ENCODE measurements at regions not wholly inside any gene's neighbourhood (a gene's known extent, or its start where the extent isn't known, plus 50 kb on each side); places are given as distances from the start of the nearest gene placed in this dataset.
A peak's percentile ranks its signal among the peaks of the same experiment; 100 is the strongest.
"Not testable (repeated sequence)": the region's sequence is repeated elsewhere in the genome, so short reads cannot be mapped to it uniquely, and the experiment has no call there.

DNA sequence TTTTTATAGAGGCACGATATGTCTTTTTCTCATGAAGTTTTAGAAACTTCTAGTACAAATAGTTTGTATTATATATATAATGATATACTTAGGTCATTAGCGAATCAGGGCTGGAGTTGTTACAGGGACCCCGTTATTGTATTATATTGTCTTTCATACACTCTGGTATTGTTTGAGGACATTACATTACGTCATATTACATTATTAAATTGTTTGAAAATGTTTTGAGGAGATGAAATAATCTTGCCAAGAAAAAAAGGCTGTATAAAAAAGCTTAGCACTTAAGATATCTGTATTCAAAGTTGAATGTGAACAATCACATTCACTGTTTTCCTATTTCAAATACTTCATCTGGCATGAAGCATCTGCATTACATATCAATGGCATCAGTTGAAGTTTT lies 239.6 kb upstream of the ASCC3 start:
- DNase-seq (ENCODE audit: low read depth in 2 of 2) = no peak
- H3K4me3 ChIP-seq (replicated peaks in 1 of 2; ENCODE audit: low read depth in 2 of 2, low read length in 2 of 2) = no peak overlapping the region
- TF ChIP-seq, protein P1, sequence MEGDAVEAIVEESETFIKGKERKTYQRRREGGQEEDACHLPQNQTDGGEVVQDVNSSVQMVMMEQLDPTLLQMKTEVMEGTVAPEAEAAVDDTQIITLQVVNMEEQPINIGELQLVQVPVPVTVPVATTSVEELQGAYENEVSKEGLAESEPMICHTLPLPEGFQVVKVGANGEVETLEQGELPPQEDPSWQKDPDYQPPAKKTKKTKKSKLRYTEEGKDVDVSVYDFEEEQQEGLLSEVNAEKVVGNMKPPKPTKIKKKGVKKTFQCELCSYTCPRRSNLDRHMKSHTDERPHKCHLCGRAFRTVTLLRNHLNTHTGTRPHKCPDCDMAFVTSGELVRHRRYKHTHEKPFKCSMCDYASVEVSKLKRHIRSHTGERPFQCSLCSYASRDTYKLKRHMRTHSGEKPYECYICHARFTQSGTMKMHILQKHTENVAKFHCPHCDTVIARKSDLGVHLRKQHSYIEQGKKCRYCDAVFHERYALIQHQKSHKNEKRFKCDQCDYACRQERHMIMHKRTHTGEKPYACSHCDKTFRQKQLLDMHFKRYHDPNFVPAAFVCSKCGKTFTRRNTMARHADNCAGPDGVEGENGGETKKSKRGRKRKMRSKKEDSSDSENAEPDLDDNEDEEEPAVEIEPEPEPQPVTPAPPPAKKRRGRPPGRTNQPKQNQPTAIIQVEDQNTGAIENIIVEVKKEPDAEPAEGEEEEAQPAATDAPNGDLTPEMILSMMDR (IDR thresholded peaks at IDR 0.05; ENCODE audit: low read depth, low read length) = no peak

DNA sequence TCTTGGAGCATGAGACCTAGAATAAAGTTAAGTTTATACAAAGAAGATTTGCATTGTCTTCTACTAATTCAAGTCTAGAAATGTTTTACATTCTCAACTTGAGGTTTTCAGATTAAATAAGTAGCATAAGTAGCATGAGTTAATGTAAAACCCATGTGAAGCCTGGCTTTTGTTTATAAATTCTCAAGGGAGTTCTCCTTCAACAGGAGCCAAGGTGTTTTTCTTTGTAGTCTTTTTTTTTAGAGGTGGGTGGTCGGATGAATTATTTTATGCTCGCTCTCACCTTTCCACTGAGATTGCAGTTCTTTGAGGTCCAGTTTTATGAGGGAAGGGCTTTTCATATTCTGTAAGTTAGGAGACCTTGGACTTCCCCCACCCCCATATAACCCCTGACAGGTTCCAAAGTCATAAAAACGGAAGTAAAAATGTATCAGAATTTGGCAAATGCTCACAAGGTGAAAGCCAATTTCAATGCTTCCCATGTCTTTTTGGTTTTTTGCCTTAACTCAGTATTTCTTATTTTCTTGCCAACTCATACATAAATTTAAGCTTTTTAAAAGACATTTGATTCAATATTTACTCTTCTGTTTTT lies 244.3 kb upstream of the ASCC3 start:
- DNase-seq (ENCODE audit: low read depth in 2 of 2) = no peak
- no peak overlapping the region for H3K4me3 ChIP-seq (replicated peaks in 1 of 2; ENCODE audit: low read depth in 2 of 2, low read length in 2 of 2)
- TF ChIP-seq, protein P1 (IDR thresholded peaks at IDR 0.05; ENCODE audit: low read depth, low read length) = no peak

DNA sequence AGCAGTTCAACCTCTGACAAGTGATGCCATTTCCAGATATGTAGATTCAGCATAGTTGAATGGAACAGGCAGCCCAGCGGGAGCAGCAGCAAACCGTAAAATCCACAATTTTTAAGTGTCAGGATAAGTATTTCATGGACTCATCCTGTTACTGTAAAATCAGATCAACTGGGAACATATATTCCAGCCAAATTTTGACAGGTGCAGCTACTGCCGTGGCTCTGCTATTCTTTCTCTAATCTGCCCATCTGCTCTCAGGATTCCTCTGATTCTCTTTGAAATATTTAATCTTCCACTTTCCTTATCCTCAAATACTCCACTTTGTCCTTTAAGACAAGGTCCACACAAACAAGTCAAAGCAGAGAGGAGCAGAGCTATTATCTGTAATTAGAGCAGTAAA lies 245.4 kb upstream of the ASCC3 start:
- TF ChIP-seq, protein P1 (IDR thresholded peaks at IDR 0.05; ENCODE audit: low read depth, low read length) = no peak
- no peak overlapping the region for H3K4me3 ChIP-seq (replicated peaks in 1 of 2; ENCODE audit: low read depth in 2 of 2, low read length in 2 of 2)
- no peak for DNase-seq (ENCODE audit: low read depth in 2 of 2)

DNA sequence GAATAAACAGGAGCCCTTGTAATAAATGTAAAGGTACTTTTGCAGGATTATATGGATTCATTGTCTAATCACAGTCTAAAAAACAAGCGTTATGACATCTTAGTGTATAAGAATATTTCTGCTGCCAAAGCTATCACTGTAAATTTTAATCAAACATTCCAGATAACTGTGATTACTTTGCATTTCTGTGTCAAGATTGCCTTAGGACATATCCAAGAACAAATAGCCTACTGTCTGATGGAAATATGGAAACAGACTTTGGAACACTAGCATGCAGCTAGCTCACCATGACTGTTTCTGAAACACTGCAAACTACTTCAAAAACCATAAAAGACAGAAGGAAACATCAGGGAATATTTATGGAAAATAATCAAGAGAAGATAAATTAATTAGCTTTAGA lies 248.7 kb upstream of the ASCC3 start:
- TF ChIP-seq, protein P1 (IDR thresholded peaks at IDR 0.05; ENCODE audit: low read depth, low read length) = no peak
- no peak overlapping the region for H3K4me3 ChIP-seq (replicated peaks in 1 of 2; ENCODE audit: low read depth in 2 of 2, low read length in 2 of 2)
- DNase-seq (ENCODE audit: low read depth in 2 of 2) = no peak

DNA sequence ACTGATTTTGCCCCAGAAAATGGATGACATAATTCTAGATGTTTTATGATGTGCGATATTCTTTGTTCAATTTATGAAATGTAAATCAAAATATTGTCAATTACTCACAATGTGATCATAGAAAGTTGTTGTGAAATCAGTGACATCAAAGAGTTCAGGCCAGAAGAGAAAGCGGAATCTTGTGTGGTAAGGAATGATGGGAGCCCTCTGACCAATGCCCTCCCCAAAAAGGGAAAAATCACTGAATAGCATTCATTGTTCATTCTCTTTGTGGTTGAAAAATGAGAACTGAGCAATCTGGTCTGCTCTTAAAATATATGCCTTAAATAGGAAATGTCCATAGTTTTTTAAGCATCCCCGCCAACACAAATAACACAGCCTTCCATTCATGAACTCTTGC lies 247.1 kb upstream of the GRIK2 start:
- peak; percentile 50 to 86 for DNase-seq (ENCODE audit: low read depth in 2 of 2)
- TF ChIP-seq, protein P1 (IDR thresholded peaks at IDR 0.05; ENCODE audit: low read depth, low read length) = no peak
- H3K4me3 ChIP-seq (replicated peaks in 1 of 2; ENCODE audit: low read depth in 2 of 2, low read length in 2 of 2) = no peak overlapping the region

DNA sequence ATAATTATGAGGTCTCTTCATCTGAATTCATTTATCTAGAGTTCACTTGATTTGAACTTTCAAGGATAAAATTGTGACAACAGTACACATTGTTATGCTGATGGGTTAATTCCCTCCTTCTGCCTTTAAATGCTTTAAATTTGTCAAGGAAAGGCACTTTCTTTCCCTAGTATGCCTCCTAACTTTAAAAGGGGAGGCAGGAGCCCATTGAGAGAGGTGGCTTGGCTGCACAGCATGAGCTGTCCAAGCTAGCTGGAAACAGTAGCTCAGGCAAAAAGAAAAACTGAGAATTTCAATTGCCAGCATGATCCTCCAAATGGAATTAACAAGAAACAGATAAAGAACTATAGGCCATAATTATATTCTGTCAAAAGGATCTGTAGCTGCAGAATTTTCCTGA lies 243.3 kb upstream of the GRIK2 start:
- no peak for DNase-seq (ENCODE audit: low read depth in 2 of 2)
- H3K4me3 ChIP-seq (replicated peaks in 1 of 2; ENCODE audit: low read depth in 2 of 2, low read length in 2 of 2) = no peak overlapping the region
- TF ChIP-seq, protein P1 (IDR thresholded peaks at IDR 0.05; ENCODE audit: low read depth, low read length) = no peak

DNA sequence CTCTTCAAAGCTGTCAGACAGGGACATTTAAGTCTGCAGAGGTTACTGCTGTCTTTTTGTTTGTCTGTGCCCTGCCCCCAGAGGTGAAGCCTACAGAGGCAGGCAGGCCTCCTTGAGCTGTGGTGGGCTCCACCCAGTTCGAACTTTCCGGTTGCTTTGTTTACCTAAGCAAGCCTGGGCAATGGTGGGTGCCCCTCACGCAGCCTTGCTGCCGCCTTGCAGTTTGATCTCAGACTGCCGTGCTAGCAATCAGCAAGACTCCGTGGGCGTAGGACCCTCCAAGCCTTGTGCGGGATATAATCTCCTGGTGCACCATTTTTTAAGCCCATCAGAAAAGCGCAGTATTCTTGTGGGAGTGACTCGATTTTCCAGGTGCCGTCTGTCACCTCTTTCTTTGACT lies 235.9 kb upstream of the GRIK2 start:
- not testable (repeated sequence) for H3K4me3 ChIP-seq (replicated peaks in 1 of 2; ENCODE audit: low read depth in 2 of 2, low read length in 2 of 2); DNase-seq (ENCODE audit: low read depth in 2 of 2)
